Endothelial cell (in vitro differentiated cells): ENCODE measurements at regions not wholly inside any gene's neighbourhood (a gene's known extent, or its start where the extent isn't known, plus 50 kb on each side); places are given as distances from the start of the nearest gene placed in this dataset.

Experiments
- DNase-seq: peaks from one replicate; pipeline ENCODE4 v3.0.0; 2021; ENCODE audit warnings: low spot score
- H3K27ac Mint-ChIP-seq: one replicate; pipeline ENCODE4 v1.8.0; 2021; ENCODE audit warnings: mixed read lengths, inconsistent platforms; ENCODE audit not compliant: unreplicated experiment
- H3K27me3 Mint-ChIP-seq: one replicate; pipeline ENCODE4 v1.8.0; 2021; ENCODE audit warnings: mild to moderate bottlenecking, moderate library complexity, mixed read lengths, inconsistent platforms; ENCODE audit not compliant: unreplicated experiment
- H3K36me3 Mint-ChIP-seq: one replicate; pipeline ENCODE4 v1.8.0; 2021; ENCODE audit warnings: mild to moderate bottlenecking, low read depth, mixed read lengths, inconsistent platforms; ENCODE audit not compliant: unreplicated experiment
- H3K4me1 Mint-ChIP-seq: one replicate; pipeline ENCODE4 v1.8.0; 2021; ENCODE audit warnings: mild to moderate bottlenecking, mixed read lengths, inconsistent platforms; ENCODE audit not compliant: unreplicated experiment
- H3K4me3 Mint-ChIP-seq: one replicate; pipeline ENCODE4 v1.8.0; 2021; ENCODE audit warnings: mild to moderate bottlenecking, mixed read lengths, inconsistent platforms; ENCODE audit not compliant: unreplicated experiment
- H3K9me3 Mint-ChIP-seq: one replicate; pipeline ENCODE4 v1.8.0; 2021; ENCODE audit warnings: mixed read lengths, inconsistent platforms; ENCODE audit not compliant: unreplicated experiment
- TF ChIP-seq, protein P1 (sequence below): fragments of 200-600 bp; sonication (generic); IDR thresholded peaks from one replicate; pipeline ENCODE4 v1.5.0; 2021; ENCODE audit warnings: antibody characterized with exemption; ENCODE audit not compliant: unreplicated experiment

DNA sequence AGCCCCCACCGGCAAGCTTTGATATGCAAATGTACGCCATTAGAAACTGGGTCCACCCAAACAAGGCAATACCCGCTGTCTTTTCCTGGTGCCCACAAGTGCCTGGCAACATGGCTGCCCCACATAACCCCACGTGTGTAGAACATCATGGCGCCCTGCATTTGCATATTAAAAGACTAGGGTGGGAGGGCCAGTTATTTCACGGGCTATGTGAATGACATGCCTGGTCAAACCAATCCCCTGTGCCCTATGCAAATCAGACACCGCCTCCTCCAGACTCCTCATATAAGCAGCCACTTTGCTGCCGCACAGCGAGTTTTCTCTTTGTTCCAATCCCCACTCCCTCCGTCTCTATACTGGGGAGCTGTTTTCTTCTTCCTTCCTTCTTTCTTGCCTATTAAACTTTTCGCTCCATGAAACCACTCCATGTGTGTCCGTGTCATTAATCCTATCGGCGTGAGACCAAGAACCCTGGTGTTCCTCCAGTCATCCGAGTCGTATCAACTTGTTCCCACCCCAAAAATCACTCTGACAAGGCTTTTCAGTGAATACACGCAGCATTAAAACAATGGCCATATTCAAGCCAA, 112.6 kb upstream of the SORBS2 start:
- no peaks in the 10 kb centered on the region for H3K27me3 Mint-ChIP-seq
- no peak for DNase-seq
- TF ChIP-seq, protein P1, sequence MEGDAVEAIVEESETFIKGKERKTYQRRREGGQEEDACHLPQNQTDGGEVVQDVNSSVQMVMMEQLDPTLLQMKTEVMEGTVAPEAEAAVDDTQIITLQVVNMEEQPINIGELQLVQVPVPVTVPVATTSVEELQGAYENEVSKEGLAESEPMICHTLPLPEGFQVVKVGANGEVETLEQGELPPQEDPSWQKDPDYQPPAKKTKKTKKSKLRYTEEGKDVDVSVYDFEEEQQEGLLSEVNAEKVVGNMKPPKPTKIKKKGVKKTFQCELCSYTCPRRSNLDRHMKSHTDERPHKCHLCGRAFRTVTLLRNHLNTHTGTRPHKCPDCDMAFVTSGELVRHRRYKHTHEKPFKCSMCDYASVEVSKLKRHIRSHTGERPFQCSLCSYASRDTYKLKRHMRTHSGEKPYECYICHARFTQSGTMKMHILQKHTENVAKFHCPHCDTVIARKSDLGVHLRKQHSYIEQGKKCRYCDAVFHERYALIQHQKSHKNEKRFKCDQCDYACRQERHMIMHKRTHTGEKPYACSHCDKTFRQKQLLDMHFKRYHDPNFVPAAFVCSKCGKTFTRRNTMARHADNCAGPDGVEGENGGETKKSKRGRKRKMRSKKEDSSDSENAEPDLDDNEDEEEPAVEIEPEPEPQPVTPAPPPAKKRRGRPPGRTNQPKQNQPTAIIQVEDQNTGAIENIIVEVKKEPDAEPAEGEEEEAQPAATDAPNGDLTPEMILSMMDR: no peak
- no peak overlapping the region for H3K27ac Mint-ChIP-seq
- H3K9me3 Mint-ChIP-seq: no peaks in the 10 kb centered on the region
- H3K4me1 Mint-ChIP-seq: no peaks in the 10 kb centered on the region
- no peak overlapping the region for H3K4me3 Mint-ChIP-seq
- H3K36me3 Mint-ChIP-seq: no peaks in the 10 kb centered on the region

DNA sequence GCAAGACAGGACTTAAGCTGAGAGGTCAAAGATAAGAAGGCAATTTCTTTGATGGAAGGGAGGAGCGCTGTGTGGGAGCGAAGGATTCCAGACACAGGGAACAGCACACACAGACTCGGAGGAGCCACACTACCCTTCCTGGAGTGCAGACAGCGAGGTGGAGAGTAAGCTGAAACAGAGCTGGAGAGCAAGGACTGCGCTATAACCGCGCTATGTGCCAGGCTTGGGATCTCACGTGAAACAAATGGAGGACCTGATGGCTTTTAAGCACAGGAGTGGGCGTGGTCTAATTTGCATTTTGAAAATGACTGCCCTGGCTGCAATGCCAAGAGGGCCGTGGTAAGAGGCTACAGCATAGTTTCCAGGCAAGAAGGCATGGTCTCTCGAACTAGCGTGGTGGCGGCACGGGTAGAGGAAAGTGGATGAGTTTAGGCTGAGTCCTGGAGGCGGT, 113.9 kb upstream of the SORBS2 start:
- Mint-ChIP-seq H3K9me3 (no peaks in the 10 kb centered on the region), H3K4me3 (no peak overlapping the region), H3K27me3 (no peaks in the 10 kb centered on the region), H3K27ac (no peak overlapping the region), H3K36me3 (no peaks in the 10 kb centered on the region), H3K4me1 (no peaks in the 10 kb centered on the region)
- no peak for DNase-seq
- TF ChIP-seq, protein P1: no peak

DNA sequence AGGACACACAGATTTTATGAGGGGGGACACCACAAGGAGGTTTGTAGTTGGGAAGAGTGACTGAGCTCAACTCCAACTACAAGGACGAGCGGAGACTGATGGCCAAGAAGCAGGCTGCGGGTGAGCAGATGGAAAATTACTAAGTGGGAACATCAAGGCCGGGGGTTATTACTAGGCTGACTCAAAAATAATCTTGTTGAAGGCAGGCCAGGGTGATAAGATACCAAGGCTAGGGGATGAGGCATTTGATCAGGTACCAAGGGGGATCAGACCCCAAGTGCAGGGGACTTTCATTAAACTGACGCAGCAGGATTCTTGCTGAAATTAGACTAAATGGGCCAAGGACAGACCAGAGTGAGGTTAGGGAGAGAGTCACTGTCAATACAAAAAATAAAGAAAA, 119.4 kb upstream of the SORBS2 start:
- Mint-ChIP-seq H3K4me3 (no peak overlapping the region), H3K4me1 (peaks cover 25% of the 10 kb centered on the region)

DNA sequence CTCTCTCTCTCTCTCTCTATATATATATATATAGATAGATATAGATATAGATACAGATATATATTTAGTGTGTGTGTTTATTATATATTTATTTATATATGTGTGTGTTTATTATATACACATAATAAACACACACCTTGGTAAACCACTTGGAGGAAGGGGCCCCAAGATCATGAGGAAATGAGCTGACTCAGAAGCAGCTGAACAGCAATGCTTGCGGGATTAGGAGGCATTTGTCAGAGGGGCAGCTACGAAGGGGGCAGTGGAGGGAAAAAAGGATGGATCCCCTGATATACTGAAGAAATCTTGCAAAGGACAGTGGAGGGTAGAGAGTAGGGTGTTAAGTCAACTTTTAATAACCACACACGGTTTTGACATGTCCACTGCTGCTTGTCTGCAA, 120.0 kb upstream of the SORBS2 start:
- H3K4me3 Mint-ChIP-seq: no peak overlapping the region

More for the DNA sequence above, 119.4 kb upstream of the SORBS2 start:
- Mint-ChIP-seq H3K36me3 (no peaks in the 10 kb centered on the region), H3K9me3 (no peaks in the 10 kb centered on the region), H3K27ac (no peak overlapping the region), H3K27me3 (peaks cover 2% of the 10 kb centered on the region)
- no peak for DNase-seq
- TF ChIP-seq, protein P1: no peak

DNA sequence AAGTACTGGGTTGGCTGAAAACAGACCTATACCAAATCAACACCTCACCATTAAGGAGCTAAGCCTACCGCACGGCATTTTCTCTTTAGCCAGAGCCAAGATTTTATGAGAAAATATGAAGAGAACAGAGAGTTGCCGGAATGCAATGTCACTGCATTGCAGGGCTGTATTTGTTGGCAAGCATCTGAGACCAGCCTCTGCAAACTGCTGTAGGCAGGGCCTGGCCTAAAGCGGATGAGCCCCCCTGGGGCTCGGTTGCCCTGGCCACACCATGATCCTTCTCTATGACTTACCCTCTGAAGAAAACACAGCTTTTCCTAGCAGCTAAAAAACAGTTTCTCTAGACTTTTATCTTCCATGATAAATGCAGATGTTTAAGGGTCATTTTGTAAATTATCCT, 120.5 kb upstream of the SORBS2 start:
- H3K4me1 Mint-ChIP-seq: peaks cover 25% of the 10 kb centered on the region
- TF ChIP-seq, protein P1: no peak
- peak overlapping the region; percentile 74 for H3K27ac Mint-ChIP-seq
- no peak for DNase-seq
- no peaks in the 10 kb centered on the region for H3K9me3 Mint-ChIP-seq
- H3K36me3 Mint-ChIP-seq: no peaks in the 10 kb centered on the region
- no peak overlapping the region for H3K4me3 Mint-ChIP-seq
- peaks cover 2% of the 10 kb centered on the region for H3K27me3 Mint-ChIP-seq

More for the DNA sequence above, 120.0 kb upstream of the SORBS2 start:
- TF ChIP-seq, protein P1: no peak
- no peak for DNase-seq
- Mint-ChIP-seq H3K4me1 (peaks cover 25% of the 10 kb centered on the region), H3K27me3 (peaks cover 2% of the 10 kb centered on the region), H3K9me3 (no peaks in the 10 kb centered on the region), H3K36me3 (no peaks in the 10 kb centered on the region), H3K27ac (no peak overlapping the region)
